ENCODE measurements at regions not wholly inside any gene's neighbourhood (a gene's known extent, or its start where the extent isn't known, plus 50 kb on each side); places are given as distances from the start of the nearest gene placed in this dataset.
"Not testable (repeated sequence)": the region's sequence is repeated elsewhere in the genome, so short reads cannot be mapped to it uniquely, and the experiment has no call there.

GRCh38 chr5:114790403-114790792 lies 379.3 kb downstream of the TRIM36 start:
- no peak for DNase-seq

- DNase-seq = no peak
Observed at GRCh38 chr5:114789773-114790402, 379.8 kb downstream of the TRIM36 start.

GRCh38 chr5:114782869-114783268 lies 386.8 kb downstream of the TRIM36 start:
- no peak for DNase-seq

GRCh38 chr5:114782177-114782576 lies 387.5 kb downstream of the TRIM36 start:
- DNase-seq = no peak

GRCh38 chr5:114780290-114780689 lies 389.4 kb downstream of the TRIM36 start:
- DNase-seq = no peak

GRCh38 chr5:114744406-114744805 lies 382.5 kb downstream of the KCNN2 start:
- no peak for DNase-seq

- no peak for DNase-seq
Observed at GRCh38 chr5:114734238-114734637, 372.4 kb downstream of the KCNN2 start.

- DNase-seq = no peak
Observed at GRCh38 chr5:114729986-114730385, 368.1 kb downstream of the KCNN2 start.

GRCh38 chr5:114727358-114727757 lies 365.5 kb downstream of the KCNN2 start:
- DNase-seq = no peak

GRCh38 chr5:114726131-114726530 lies 364.3 kb downstream of the KCNN2 start:
- no peak for DNase-seq

GRCh38 chr5:114719268-114719667 lies 357.4 kb downstream of the KCNN2 start:
- DNase-seq = no peak

GRCh38 chr5:114716955-114717354 lies 355.1 kb downstream of the KCNN2 start:
- no peak for DNase-seq

GRCh38 chr5:114704225-114704893 lies 342.5 kb downstream of the KCNN2 start:
- not testable (repeated sequence) for DNase-seq

- DNase-seq = no peak
Observed at GRCh38 chr5:114702731-114703130, 340.9 kb downstream of the KCNN2 start.

GRCh38 chr5:114702136-114702535 lies 340.3 kb downstream of the KCNN2 start:
- no peak for DNase-seq

GRCh38 chr5:114700823-114701222 lies 339.0 kb downstream of the KCNN2 start:
- no peak for DNase-seq

- DNase-seq = no peak
Observed at GRCh38 chr5:114695292-114695904, 333.5 kb downstream of the KCNN2 start.

- DNase-seq = no peak
Observed at GRCh38 chr5:114686356-114686755, 324.5 kb downstream of the KCNN2 start.

- DNase-seq = no peak
Observed at GRCh38 chr5:114678778-114679177, 316.9 kb downstream of the KCNN2 start.

- DNase-seq = no peak
Observed at GRCh38 chr5:114665551-114665950, 303.7 kb downstream of the KCNN2 start.

GRCh38 chr5:114660791-114661190 lies 298.9 kb downstream of the KCNN2 start:
- DNase-seq = no peak

GRCh38 chr5:114658194-114658593 lies 296.3 kb downstream of the KCNN2 start:
- no peak for DNase-seq

GRCh38 chr5:114657342-114658130 lies 295.7 kb downstream of the KCNN2 start:
- no peak for DNase-seq

GRCh38 chr5:114649878-114650277 lies 288.0 kb downstream of the KCNN2 start:
- DNase-seq = no peak
